Dermis blood vessel endothelial cell (primary cell): ENCODE measurements at regions not wholly inside any gene's neighbourhood (a gene's known extent, or its start where the extent isn't known, plus 50 kb on each side); places are given as distances from the start of the nearest gene placed in this dataset.

Source experiments
- DNase-seq: peaks from one replicate; pipeline ENCODE4 v3.0.0; 2010

- DNase-seq, result no peak
Observed at GRCh38 chr9:13990331-13990730, 323.6 kb downstream of the NFIB start.

DNA sequence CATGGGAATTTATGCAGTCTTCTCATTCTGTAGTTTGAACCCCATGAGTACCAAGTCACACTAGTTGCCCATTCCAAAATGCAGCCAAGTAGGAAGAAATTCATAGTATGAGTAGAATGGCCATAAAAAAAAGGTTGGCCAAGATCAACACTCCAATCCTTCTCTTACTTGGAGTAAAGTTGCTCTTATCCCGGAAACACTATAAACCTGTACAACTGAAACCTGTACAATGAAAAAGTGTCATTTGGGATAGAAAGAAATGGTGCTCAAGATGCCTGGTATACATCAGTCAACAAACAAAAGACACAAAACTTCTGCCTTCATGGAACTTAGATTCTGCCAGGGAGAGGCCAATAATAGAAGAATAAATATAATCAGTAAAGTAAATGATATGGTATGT is 325.0 kb downstream of the NFIB start:
- no peak for DNase-seq

GRCh38 chr9:13983607-13984006 is 330.3 kb downstream of the NFIB start:
- DNase-seq, result no peak

DNA sequence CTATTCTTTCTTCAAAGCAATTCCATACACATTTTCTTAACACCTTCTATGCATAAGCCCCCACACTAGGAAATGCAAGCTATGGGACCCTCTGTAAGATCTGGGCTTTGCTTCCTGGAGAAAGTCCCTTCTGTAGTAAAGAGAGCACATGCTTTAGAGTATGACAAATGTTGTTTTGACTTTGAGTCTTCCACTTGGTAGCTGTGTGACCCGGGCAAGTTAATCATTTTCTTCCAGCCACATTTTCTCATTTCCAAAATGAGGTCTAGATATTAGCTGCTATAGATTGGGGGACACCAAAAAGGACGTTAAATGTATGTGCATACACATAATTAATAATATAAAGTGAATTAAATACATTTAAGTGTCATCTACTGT is 334.0 kb downstream of the NFIB start:
- DNase-seq, result no peak

DNA sequence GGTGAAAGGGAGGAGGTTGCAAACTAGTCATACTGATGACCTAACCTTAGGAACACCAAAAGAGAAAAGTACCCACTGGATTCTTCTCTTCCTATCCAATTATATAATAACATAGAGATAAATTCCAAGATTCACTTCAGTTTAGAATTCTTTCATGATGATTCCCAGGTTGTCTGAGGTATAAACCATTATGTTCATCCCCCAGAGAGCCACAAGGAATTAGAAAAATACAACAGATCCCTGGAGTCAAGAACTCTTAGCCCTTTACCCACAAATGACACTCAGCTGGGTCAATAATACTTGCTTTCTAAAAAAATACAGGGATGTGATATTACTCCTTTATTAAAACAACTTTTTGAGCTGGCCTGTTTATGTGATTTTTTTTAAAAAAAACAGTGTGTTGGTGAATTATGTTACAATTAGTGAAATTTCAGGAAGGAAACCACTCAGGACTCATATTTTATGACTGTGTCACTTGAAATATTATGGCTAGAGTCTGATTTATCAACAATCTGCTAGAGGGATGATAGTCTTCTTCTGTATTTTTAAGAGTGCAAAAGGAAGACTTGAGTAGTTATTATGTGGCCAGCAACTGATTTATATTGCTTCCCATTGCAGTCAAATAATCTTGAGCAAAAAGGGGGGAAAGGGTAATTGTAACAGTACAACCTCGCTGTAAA is 338.2 kb downstream of the NFIB start:
- peak; percentile 35 for DNase-seq

DNA sequence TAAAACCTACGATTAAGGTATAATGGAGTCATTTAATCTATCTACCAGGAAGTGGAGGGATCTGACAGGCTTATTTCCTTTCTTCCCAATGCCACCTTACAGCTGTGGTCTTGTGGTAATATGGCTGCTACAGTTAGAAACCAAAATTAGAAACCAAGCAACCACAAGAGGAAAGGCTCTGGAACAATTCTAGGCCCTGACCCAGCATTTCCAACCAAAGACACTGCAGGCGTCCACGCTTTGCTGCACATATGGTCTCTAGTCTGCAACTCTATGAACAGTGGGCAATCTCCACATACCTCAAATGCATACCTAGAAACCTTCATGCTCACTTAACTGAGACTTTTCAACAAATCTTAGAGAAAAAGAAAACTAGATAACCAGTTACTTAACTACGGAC is 339.1 kb downstream of the NFIB start:
- DNase-seq, result no peak

- DNase-seq, result no peak
Observed at GRCh38 chr9:13971966-13972655, 341.8 kb downstream of the NFIB start.

GRCh38 chr9:13971415-13971814 is 342.5 kb downstream of the NFIB start:
- DNase-seq, result no peak

DNA sequence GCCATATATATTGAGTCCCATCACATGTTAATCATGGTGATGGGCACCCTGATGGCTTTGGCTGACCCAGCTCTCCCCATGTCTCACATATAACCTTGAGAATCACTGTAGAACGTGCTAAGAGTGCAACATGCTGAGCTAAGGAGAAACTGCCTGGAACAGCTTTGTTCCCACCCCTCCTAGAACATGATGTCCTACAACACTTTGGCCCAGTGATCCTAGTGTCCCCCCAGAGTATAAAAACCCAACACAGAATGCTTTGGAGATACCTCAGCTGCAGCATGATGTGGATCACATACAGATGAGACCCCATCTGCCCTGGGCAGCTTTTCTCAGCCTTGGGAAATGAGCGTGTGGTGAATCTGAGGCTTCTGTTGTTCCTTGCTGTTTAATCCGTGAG is 343.5 kb downstream of the NFIB start:
- DNase-seq, result no peak

DNA sequence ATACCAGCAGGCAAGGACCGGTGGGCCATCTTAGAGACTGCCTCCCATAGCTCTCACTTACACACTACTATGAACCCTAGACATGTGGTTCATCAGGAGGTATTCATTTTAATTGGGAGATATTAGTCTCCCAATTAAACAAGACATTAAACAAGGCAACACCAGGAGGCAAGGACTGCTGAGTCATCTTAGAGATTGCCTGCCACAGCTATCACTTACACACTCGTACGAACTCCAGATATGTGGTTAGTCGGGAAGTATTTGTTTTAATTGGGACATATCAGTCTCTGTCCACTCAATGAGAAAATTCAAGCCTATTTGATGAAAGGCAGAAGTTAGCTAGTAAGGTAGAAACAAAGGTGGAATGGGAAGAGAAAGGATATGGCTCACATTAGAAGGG is 343.9 kb downstream of the NFIB start:
- no peak for DNase-seq

GRCh38 chr9:13967438-13967837 is 346.5 kb downstream of the NFIB start:
- no peak for DNase-seq

- DNase-seq, result no peak
Observed at GRCh38 chr9:13967011-13967410, 346.9 kb downstream of the NFIB start.

DNA sequence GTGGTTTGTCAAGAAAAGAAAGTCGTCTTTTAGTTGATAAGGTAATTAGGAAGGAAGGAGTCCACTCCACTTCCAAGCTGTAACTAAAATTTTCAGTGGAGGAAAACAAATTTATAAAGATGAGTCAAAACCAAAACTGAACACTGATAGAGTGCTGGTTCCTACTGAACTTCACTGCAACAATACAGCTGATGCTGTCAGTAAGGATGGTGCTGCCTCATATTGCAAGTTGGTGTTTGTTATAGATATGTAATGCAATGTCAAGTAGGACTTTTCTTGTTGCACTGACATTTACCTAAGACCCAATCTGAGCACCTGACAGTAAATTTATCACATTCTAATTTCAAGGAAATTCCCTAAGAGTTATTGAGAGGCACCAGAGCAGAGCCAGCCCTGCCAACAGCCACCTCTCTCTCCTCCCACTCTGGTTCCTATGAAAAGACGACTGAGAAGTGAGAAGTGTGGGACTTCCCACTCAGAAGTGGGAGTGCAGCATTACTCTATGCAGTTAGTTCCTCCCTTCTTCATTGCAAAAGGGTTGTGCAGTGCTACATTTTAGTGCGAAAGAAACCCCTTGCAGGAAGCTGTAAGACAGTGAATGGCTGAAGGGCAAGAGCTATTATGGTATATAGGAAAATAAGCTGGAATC is 350.8 kb downstream of the NFIB start:
- no peak for DNase-seq

- DNase-seq, result peak; percentile 50
Observed at GRCh38 chr9:13962006-13962405, 351.9 kb downstream of the NFIB start.

- DNase-seq, result no peak
Observed at GRCh38 chr9:13960011-13960765, 353.8 kb downstream of the NFIB start.

DNA sequence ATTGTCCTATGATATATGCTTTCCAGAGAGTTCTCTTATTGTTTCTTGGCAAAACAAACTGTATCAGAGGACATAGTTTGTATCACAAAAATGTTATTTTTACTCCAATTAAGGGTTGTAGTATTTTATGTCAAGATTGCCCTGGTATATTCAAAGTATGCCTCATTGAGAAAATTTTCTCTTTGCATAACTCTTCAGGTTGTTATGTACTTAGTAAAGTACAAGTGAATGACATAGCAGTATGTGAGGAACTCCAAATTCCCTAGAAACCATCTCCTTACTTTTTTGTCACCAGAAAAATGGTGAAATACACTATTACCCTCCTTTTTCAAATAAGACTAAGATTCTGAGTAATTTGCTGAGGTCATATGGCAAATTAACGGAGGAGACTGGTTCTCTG is 355.3 kb downstream of the NFIB start:
- no peak for DNase-seq

GRCh38 chr9:13957089-13957488 is 356.9 kb downstream of the NFIB start:
- no peak for DNase-seq

- no peak for DNase-seq
Observed at GRCh38 chr9:13956107-13956506, 357.8 kb downstream of the NFIB start.

GRCh38 chr9:13952906-13953305 is 361.0 kb downstream of the NFIB start:
- DNase-seq, result no peak

DNA sequence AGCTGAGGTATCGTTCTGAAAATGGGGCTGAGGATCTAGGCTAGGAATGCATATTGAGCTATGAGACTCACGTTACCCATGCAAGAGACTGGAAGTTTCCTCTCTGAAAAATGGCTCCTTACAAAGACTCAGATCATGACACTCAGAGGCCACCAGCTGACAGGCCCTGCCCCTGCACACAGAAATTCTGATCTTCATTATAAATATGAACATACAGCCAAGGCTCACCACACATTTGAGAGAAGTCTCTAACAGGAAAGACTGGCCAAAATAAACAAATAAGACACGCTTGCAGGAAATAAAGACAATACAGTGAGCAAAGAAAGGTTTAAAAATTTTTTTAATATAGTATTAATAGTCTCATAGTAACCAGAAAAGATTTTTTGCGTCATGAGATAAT is 365.9 kb downstream of the NFIB start:
- peak; percentile 80 for DNase-seq

DNA sequence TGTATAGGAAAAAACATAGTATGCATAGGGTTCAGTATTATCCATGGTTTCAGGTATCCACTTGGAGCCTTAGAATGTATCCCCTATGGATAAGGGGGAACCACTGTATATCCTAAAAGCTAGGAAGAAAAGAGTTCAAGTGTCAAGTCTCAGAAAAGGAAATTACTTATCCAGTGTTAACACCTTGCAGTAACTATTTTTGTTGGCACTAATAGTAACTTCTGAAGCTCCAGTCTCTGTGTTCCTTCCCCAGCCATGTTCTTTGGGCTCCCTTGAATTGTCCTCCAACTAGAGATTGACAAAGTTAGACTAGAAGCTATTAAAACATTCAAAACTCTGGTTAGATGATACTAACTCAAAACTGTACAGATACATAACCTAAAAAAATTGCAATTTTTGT is 370.8 kb downstream of the NFIB start:
- DNase-seq, result peak; percentile 74

DNA sequence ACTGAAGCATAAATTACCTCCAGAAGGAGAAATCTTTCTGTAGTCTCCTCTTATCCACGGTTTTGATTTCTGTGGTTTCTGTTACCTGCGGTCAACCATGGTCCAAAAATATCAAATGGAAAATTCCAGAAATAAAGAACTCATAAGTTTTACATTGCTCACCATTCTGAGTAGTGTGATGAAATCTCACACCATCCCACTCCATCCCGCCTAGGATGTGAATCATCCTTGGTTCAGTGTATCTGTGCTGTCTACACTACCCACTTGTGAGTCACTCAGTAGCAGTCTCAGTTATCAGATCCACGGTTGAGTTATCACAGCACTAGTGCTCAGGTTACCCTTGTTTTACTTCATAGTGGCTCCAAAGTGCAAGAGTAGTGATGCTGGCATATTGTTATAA is 371.2 kb downstream of the NFIB start:
- DNase-seq, result peak; percentile 78

GRCh38 chr9:13942201-13942600 is 371.7 kb downstream of the NFIB start:
- DNase-seq, result no peak

- no peak for DNase-seq
Observed at GRCh38 chr9:13941714-13942113, 372.2 kb downstream of the NFIB start.
